Astrocyte (in vitro differentiated cells and primary cell): ENCODE measurements at regions not wholly inside any gene's neighbourhood (a gene's known extent, or its start where the extent isn't known, plus 50 kb on each side); places are given as distances from the start of the nearest gene placed in this dataset.
"Not testable (repeated sequence)": the region's sequence is repeated elsewhere in the genome, so short reads cannot be mapped to it uniquely, and the experiment has no call there.

ENCODE experiments used
- CTCF ChIP-seq: IDR thresholded peaks from 2 replicates; pipeline ENCODE4 v1.5.1; 2011; ENCODE audit warnings: low read depth, mild to moderate bottlenecking, inconsistent platforms, low read length, moderate library complexity; ENCODE audit not compliant: insufficient read depth
- EZH2 ChIP-seq: IDR thresholded peaks from 2 replicates; pipeline ENCODE4 v1.6.1; 2012; ENCODE audit warnings: mild to moderate bottlenecking, low read length, inconsistent platforms; ENCODE audit not compliant: insufficient read depth

GRCh38 chr20:51997281-51997936 lies 194.2 kb downstream of the ZFP64 start:
- TF ChIP-seq CTCF, EZH2: not testable (repeated sequence)
